Aorta (tissue), 5 donors: ENCODE measurements at regions not wholly inside any gene's neighbourhood (a gene's known extent, or its start where the extent isn't known, plus 50 kb on each side); places are given as distances from the start of the nearest gene placed in this dataset.

Experiments
- ATAC-seq: fragments of 200-7000 bp; cut with Tn5 transposase; one replicate; pipeline ENCODE4 v1.9.1; 2022; ENCODE audit warnings: moderate library complexity; ENCODE audit not compliant: low FRiP score
- DNase-seq, 2 donors: peaks; one replicate each; pipeline ENCODE4 v3.0.0-alpha.2; 2020
- H3K27ac ChIP-seq, 2 donors: one replicate each; pipeline ENCODE4 v1.5.1; 2013; ENCODE audit warnings: low read length in 2 of 2, mild to moderate bottlenecking in 2 of 2, moderate library complexity in 2 of 2, control low read depth in 1 of 2, inconsistent platforms in 1 of 2, low read depth in 1 of 2
- H3K27me3 ChIP-seq, 2 donors: one replicate each; pipeline ENCODE4 v1.6.1; 2013; ENCODE audit warnings: control low read depth in 1 of 2, low read length in 1 of 2, mild to moderate bottlenecking in 1 of 2, moderate library complexity in 1 of 2; ENCODE audit not compliant: insufficient read depth in 2 of 2, control insufficient read depth in 1 of 2
- H3K36me3 ChIP-seq, 2 donors: one replicate each; pipeline ENCODE4 v1.6.1; 2013; ENCODE audit warnings: control low read depth in 1 of 2, low read length in 1 of 2, mild to moderate bottlenecking in 1 of 2; ENCODE audit not compliant: insufficient read depth in 2 of 2, control insufficient read depth in 1 of 2
- H3K4me1 ChIP-seq, 2 donors: one replicate each; pipeline ENCODE4 v1.6.1; 2013; ENCODE audit warnings: low read length in 2 of 2, control low read depth in 1 of 2, mild to moderate bottlenecking in 1 of 2, moderate library complexity in 1 of 2; ENCODE audit not compliant: insufficient read depth in 2 of 2, control insufficient read depth in 1 of 2
- H3K4me3 ChIP-seq, 2 donors: one replicate each; pipeline ENCODE4 v1.5.1; 2013; ENCODE audit warnings: low read length in 2 of 2, control low read depth in 1 of 2, mild to moderate bottlenecking in 1 of 2
- H3K9me3 ChIP-seq: one replicate; pipeline ENCODE4 v1.6.1; 2013; ENCODE audit warnings: mild to moderate bottlenecking, low read length; ENCODE audit not compliant: control insufficient read depth
- WGBS, 2 donors: extraction: QIAGEN DNeasy Blood & Tissue Kit; methylation state at CpG; one replicate each; pipeline ENCODE4 v1.1.7; 2013; 5-methylcytosine and 5-hydroxymethylcytosine counted together
- intact Hi-C, 2 donors: fragments of 100-400 bp; cut with DNase I; formaldehyde crosslinking; loops; one replicate each; pipeline versions ENCODE4 v1.14.2 to v1.15.0; 2022
- donor health status: healthy with polysubstance abuse.
- donor health status: Bipolar disorder and iron deficiency.
- donor health status: DM: no; HTN: no; CAD: no.
- donor health status: DM: no; HTN: no; CAD: no.
- donor health status: DM: yes; HTN: yes; CAD: no.

DNA sequence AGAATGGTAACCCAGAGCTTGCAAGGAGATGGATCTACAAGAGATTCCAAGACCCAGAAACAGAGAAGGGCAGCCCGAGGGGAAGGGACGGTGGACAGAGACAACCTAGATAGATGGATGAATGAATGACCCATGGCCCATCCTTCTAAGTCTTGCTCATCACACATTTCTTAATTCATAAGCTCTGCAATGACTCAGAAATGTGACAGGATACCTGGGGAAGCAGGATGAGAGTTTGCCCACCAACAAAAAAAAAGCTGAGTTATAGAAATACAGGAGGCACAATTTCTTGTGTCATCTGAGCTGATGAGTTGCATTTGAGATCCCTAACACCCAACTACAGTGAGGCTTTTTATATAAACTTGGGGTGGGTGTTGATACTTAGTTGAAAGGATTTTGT lies 76.6 kb downstream of the CNTN3 start:
- no peak for ATAC-seq
- WGBS, 2 donors, result 89 to 91% methylated on average over 2 of the region's 2 CpGs
- H3K27me3 ChIP-seq, result no peaks in the 10 kb centered on the region
- intact Hi-C loops, result loop anchor here in 1 of 2 donors (10.0 kb wide), 1 partner anchor 77 kb away; the partner anchor contains the start of gene CNTN3
- H3K27ac ChIP-seq, result peak overlapping the region; percentile 67 to 88
- no peaks in the 10 kb centered on the region for H3K36me3 ChIP-seq
- peaks cover 9 to 16% of the 10 kb centered on the region in 2 donors for H3K4me1 ChIP-seq
- no peak overlapping the region for H3K4me3 ChIP-seq
- no peak for DNase-seq
- no peaks in the 10 kb centered on the region for H3K9me3 ChIP-seq

GRCh38 chr3:74537164-74537563 lies 77.3 kb downstream of the CNTN3 start:
- ATAC-seq (peak; percentile 68), DNase-seq (peak in 1 of 2 donors; percentile 76)
- Histone ChIP-seq H3K4me1 (peaks cover 9 to 18% of the 10 kb centered on the region in 2 donors), H3K4me3 (no peak overlapping the region), H3K36me3 (no peaks in the 10 kb centered on the region), H3K9me3 (no peaks in the 10 kb centered on the region), H3K27ac (peak overlapping the region; percentile 67 to 88), H3K27me3 (no peaks in the 10 kb centered on the region)
- intact Hi-C loops, result loop anchor here in 1 of 2 donors (10.0 kb wide), 1 partner anchor 78 kb away; the partner anchor contains the start of gene CNTN3
- 8 to 11% methylated on average over 4 of the region's 4 CpGs for WGBS, 2 donors

DNA sequence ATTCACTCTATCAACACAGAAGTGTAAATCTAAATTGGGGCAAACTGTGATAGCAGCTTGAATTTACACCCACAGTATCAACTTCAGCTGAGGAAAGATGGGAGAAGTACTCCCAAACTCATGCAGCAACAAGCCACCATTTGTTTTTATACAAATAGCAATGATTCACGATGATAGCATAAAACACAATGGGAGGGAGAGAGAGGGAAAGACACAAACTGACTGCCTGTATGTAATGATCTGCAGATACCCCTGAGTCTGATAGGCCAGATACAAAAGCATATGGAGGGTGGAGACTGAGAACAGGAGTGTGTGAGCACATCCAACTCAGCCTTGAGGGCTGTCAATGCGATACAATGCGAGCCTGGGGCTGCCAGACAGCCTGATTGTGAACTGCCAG lies 79.2 kb downstream of the CNTN3 start:
- ATAC-seq, result no peak
- H3K27ac ChIP-seq, result no peak overlapping the region
- DNase-seq, result no peak
- no peaks in the 10 kb centered on the region for H3K9me3 ChIP-seq
- H3K27me3 ChIP-seq, result no peaks in the 10 kb centered on the region
- intact Hi-C loops, result loop anchor here in 1 of 2 donors (10.0 kb wide), 1 partner anchor 80 kb away; the partner anchor contains the start of gene CNTN3
- H3K4me1 ChIP-seq, result peaks cover 12 to 21% of the 10 kb centered on the region in 2 donors
- no peak overlapping the region for H3K4me3 ChIP-seq
- 92 to 94% methylated on average over 3 of the region's 3 CpGs for WGBS, 2 donors
- no peaks in the 10 kb centered on the region for H3K36me3 ChIP-seq

GRCh38 chr3:74534611-74535010 lies 79.8 kb downstream of the CNTN3 start:
- intact Hi-C loops, result loop anchor here in 1 of 2 donors (10.0 kb wide), 1 partner anchor 80 kb away; the partner anchor contains the start of gene CNTN3

GRCh38 chr3:74532446-74532845 lies 82.0 kb downstream of the CNTN3 start:
- peak; percentile 37 for ATAC-seq
- no peaks in the 10 kb centered on the region for H3K36me3 ChIP-seq
- H3K4me1 ChIP-seq, result peaks cover 8 to 9% of the 10 kb centered on the region in 2 donors
- H3K27me3 ChIP-seq, result no peaks in the 10 kb centered on the region
- peak overlapping the region in 1 of 2 donors; percentile 3 for H3K27ac ChIP-seq
- 5 to 6% methylated on average over 4 of the region's 4 CpGs for WGBS, 2 donors
- DNase-seq, result peak in 1 of 2 donors; percentile 51
- no peaks in the 10 kb centered on the region for H3K9me3 ChIP-seq
- no peak overlapping the region for H3K4me3 ChIP-seq
- intact Hi-C loops, result loop anchor here in 1 of 2 donors (10.0 kb wide), 1 partner anchor 82 kb away; the partner anchor contains the start of gene CNTN3

More at GRCh38 chr3:74534611-74535010, 79.8 kb downstream of the CNTN3 start:
- WGBS, 2 donors, result 84 to 89% methylated on average over 2 of the region's 2 CpGs
- ATAC-seq (no peak), DNase-seq (no peak)
- Histone ChIP-seq H3K27ac (no peak overlapping the region), H3K27me3 (no peaks in the 10 kb centered on the region), H3K36me3 (no peaks in the 10 kb centered on the region), H3K4me1 (peaks cover 12 to 18% of the 10 kb centered on the region in 2 donors), H3K9me3 (no peaks in the 10 kb centered on the region), H3K4me3 (no peak overlapping the region)

- Histone ChIP-seq H3K27ac (no peak overlapping the region), H3K4me3 (no peak overlapping the region), H3K27me3 (no peaks in the 10 kb centered on the region), H3K4me1 (peaks cover 3 to 9% of the 10 kb centered on the region in 2 donors), H3K9me3 (no peaks in the 10 kb centered on the region), H3K36me3 (no peaks in the 10 kb centered on the region)
- no peak for ATAC-seq
- no peak for DNase-seq
- 92 to 95% methylated on average over 4 of the region's 4 CpGs for WGBS, 2 donors
- intact Hi-C loops, result loop anchor here in 1 of 2 donors (10.0 kb wide), 1 partner anchor 83 kb away; the partner anchor contains the start of gene CNTN3
Measured at GRCh38 chr3:74531491-74531890, 83.0 kb downstream of the CNTN3 start.

- no peaks in the 10 kb centered on the region for H3K27me3 ChIP-seq
- no peak overlapping the region for H3K4me3 ChIP-seq
- no peaks in the 10 kb centered on the region for H3K9me3 ChIP-seq
- intact Hi-C loops, result no loop called here
- H3K4me1 ChIP-seq, result peaks cover 3 to 9% of the 10 kb centered on the region in 2 donors
- no peak overlapping the region for H3K27ac ChIP-seq
- H3K36me3 ChIP-seq, result peaks cover 0 to 2% of the 10 kb centered on the region in 2 donors
- ATAC-seq, result no peak
- no peak for DNase-seq
- WGBS, 2 donors, result 68 to 71% methylated on average over 3 of the region's 3 CpGs
Measured at GRCh38 chr3:74529145-74529544, 85.3 kb downstream of the CNTN3 start.

DNA sequence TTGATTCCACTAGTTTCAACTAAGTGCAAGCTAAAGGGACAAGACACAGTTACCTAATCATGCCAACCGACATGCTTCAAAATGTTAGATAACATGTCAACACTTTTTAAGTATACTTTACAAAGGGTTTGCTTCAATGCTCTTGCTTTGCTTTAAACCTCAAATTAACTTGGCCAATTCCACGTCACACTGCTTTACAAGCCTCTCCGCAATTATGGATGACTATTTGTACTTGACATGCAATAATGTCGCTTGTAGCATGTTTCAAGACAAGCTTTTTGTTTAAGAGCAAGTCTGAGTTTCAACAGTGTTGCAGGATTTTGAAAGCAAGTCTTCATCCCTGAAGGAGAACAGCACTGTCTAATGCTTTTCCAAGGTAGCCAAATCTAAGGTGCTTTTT lies 86.9 kb downstream of the CNTN3 start:
- ATAC-seq, result no peak
- WGBS, 2 donors, result 54 to 56% methylated on average over 4 of the region's 4 CpGs
- H3K27me3 ChIP-seq, result no peaks in the 10 kb centered on the region
- no peak overlapping the region for H3K4me3 ChIP-seq
- no peak overlapping the region for H3K27ac ChIP-seq
- DNase-seq, result no peak
- no peaks in the 10 kb centered on the region for H3K9me3 ChIP-seq
- H3K4me1 ChIP-seq, result peaks cover 3 to 6% of the 10 kb centered on the region in 2 donors
- H3K36me3 ChIP-seq, result peaks cover 0 to 2% of the 10 kb centered on the region in 2 donors
- intact Hi-C loops, result no loop called here

DNA sequence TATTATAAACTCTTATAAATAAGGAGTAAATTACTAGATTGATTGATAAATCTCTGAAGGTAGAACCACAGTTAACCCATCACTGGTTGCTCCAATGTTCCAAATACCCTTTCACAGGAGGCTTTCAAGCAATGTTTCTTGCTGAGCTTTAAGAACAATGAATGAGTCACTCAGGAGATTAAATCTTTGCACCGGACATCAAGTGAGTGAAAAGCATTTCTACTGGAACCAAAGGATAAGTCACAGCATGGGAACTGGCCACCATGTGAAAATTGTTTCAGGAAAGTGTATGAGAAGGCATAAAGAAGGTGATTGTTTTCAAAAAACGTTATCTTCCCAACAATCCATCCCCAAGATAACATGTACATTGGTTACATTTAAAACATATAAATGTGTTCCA lies 90.6 kb downstream of the CNTN3 start:
- Histone ChIP-seq H3K27me3 (no peaks in the 10 kb centered on the region), H3K9me3 (no peaks in the 10 kb centered on the region), H3K36me3 (peaks cover 0 to 2% of the 10 kb centered on the region in 2 donors), H3K4me1 (peaks cover 0 to 2% of the 10 kb centered on the region in 2 donors), H3K27ac (no peak overlapping the region), H3K4me3 (no peak overlapping the region)
- no peak for DNase-seq
- intact Hi-C loops, result no loop called here
- WGBS, 2 donors, result 30 to 33% methylated on average over 2 of the region's 2 CpGs
- no peak for ATAC-seq
